GM12878 (cell line): ENCODE measurements at regions not wholly inside any gene's neighbourhood (a gene's known extent, or its start where the extent isn't known, plus 50 kb on each side); places are given as distances from the start of the nearest gene placed in this dataset.

Experiments
- ATAC-seq: fragments of 200-7000 bp; cut with Tn5 transposase; 3 replicates; pipeline ENCODE4 v1.9.1; 2020; ENCODE audit warnings: mild to moderate bottlenecking, moderate library complexity
- BruUV-seq: library from RNA; stranded (reverse); fragments of 400-500 nt; replicated peaks from 2 replicates; lab custom pipeline; 2021; lab: Mats Ljungman, UMichigan
- CTCF ChIA-PET: fragments of 300-600 bp; sonication (Branson Sonifier 250); formaldehyde crosslinking; extraction: SDS; loops from one replicate; lab custom pipeline; 2021; ENCODE audit warnings: inconsistent platforms; lab: Yijun Ruan, JAX
- POLR2A ChIA-PET: fragments of 350-600 bp; formaldehyde crosslinking; extraction: SDS; loops from one replicate; lab custom pipeline; 2021; ENCODE audit warnings: inconsistent platforms; lab: Charles Lee
- RAD21 ChIA-PET: fragments of 300-600 bp; sonication (Branson Sonifier 250); formaldehyde crosslinking; loops from one replicate; lab custom pipeline; 2023; ENCODE audit warnings: antibody characterized with exemption; ENCODE audit not compliant: unreplicated experiment; lab: Charles Lee
- SMC1A ChIA-PET: fragments of 300-600 bp; sonication (Branson Sonifier 250); formaldehyde crosslinking; loops from one replicate; lab custom pipeline; 2023; ENCODE audit not compliant: unreplicated experiment, uncharacterized antibody; lab: Charles Lee
- DNase-seq: peaks from one replicate; pipeline ENCODE4 v3.0.0-alpha.2; 2011; ENCODE audit warnings: low read depth, low spot score
- FAIRE-seq: peaks from 3 replicates; lab custom pipeline; 2011; peaks lifted over from hg19 to GRCh38; lab: Jason Lieb, UNC
- H2AFZ ChIP-seq: 2 replicates; pipeline ENCODE4 v1.6.0; 2011; ENCODE audit warnings: low read depth, low read length, control low read depth; ENCODE audit not compliant: control insufficient read depth
- H3K27ac ChIP-seq: 2 replicates; pipeline ENCODE4 v1.5.1; 2011; ENCODE audit warnings: control low read depth; ENCODE audit not compliant: control insufficient read depth, insufficient read depth
- H3K27me3 ChIP-seq, 2 experiments: replicated peaks in 1 of 2; 2 replicates each; pipeline versions ENCODE4 v1.6.0 to v1.6.1; 2011; ENCODE audit warnings: low read length in 1 of 2; ENCODE audit not compliant: control insufficient read depth in 2 of 2, insufficient read depth in 2 of 2
- H3K36me3 ChIP-seq, 2 experiments: 2 replicates each; pipeline ENCODE4 v1.5.1; 2011; ENCODE audit warnings: low read length in 1 of 2; ENCODE audit not compliant: control insufficient read depth in 2 of 2, insufficient read depth in 2 of 2
- H3K4me1 ChIP-seq: 2 replicates; pipeline ENCODE4 v1.6.1; 2011; ENCODE audit warnings: mild to moderate bottlenecking, low read length, moderate library complexity, mixed read lengths; ENCODE audit not compliant: control insufficient read depth, insufficient read depth
- H3K4me2 ChIP-seq: 2 replicates; pipeline ENCODE4 v1.6.0; 2011; ENCODE audit warnings: control low read depth; ENCODE audit not compliant: control insufficient read depth, insufficient read depth
- H3K4me3 ChIP-seq: fragments of 200-600 bp; sonication (generic); 2 replicates; pipeline ENCODE4 v1.5.1; 2016
- H3K79me2 ChIP-seq: 2 replicates; pipeline ENCODE4 v1.6.0; 2011; ENCODE audit warnings: low read length; ENCODE audit not compliant: control insufficient read depth, insufficient read depth
- H3K9ac ChIP-seq: 2 replicates; pipeline ENCODE4 v1.8.0; 2011; ENCODE audit warnings: low read length, control low read depth, mixed read lengths; ENCODE audit not compliant: control insufficient read depth, insufficient read depth
- H3K9me3 ChIP-seq: replicated peaks from 3 replicates; pipeline ENCODE4 v1.5.1; 2011; ENCODE audit warnings: mild to moderate bottlenecking, low read length; ENCODE audit not compliant: control insufficient read depth, insufficient read depth
- H4K20me1 ChIP-seq: 2 replicates; pipeline ENCODE4 v1.6.0; 2011; ENCODE audit not compliant: control insufficient read depth, insufficient read depth
- BCL3 ChIP-seq: IDR thresholded peaks from 2 replicates; pipeline ENCODE4 v1.6.1; 2011; ENCODE audit warnings: borderline replicate concordance, low read depth, mild to moderate bottlenecking, moderate library complexity, low read length; ENCODE audit not compliant: insufficient read depth, poor library complexity, severe bottlenecking
- BRCA1 ChIP-seq: IDR thresholded peaks from 2 replicates; pipeline ENCODE4 v1.6.1; 2011; ENCODE audit warnings: low read depth, low read length, improper control_type of control experiment
- EGR1 ChIP-seq, 2 experiments: IDR thresholded peaks; 1 replicate in 1 of 2; 2 replicates in 1 of 2; pipeline ENCODE4 v1.6.1; 2011 to 2012; ENCODE audit warnings: low read depth in 2 of 2, low read length in 2 of 2, borderline replicate concordance in 1 of 2, mild to moderate bottlenecking in 1 of 2, moderate library complexity in 1 of 2
- GABPA ChIP-seq: IDR thresholded peaks from 2 replicates; pipeline ENCODE4 v1.6.1; 2014; ENCODE audit warnings: antibody characterized with exemption, low read depth, mild to moderate bottlenecking, inconsistent platforms
- HDAC6 ChIP-seq: fragments of 200-600 bp; sonication (generic); IDR thresholded peaks from one replicate; pipeline ENCODE4 v1.8.0; 2017; ENCODE audit warnings: antibody characterized with exemption; ENCODE audit not compliant: unreplicated experiment
- HSF1 ChIP-seq: fragments of 150-350 bp; IDR thresholded peaks from 2 replicates; pipeline ENCODE4 v1.6.1; 2014; ENCODE audit warnings: mild to moderate bottlenecking, low read depth, low read length
- IKZF2 ChIP-seq, 2 experiments: fragments of 450-650 bp; IDR thresholded peaks; 2 replicates each; pipeline ENCODE4 v1.6.1; 2017; ENCODE audit warnings: mild to moderate bottlenecking in 2 of 2, moderate library complexity in 2 of 2
- NRF1 ChIP-seq: conservative IDR thresholded peaks from 2 replicates; pipeline ENCODE4 v1.6.1; 2011; ENCODE audit warnings: mild to moderate bottlenecking, low read depth, low read length, improper control_type of control experiment
- SIX5 ChIP-seq: IDR thresholded peaks from 2 replicates; pipeline ENCODE4 v1.6.1; 2011; ENCODE audit warnings: mild to moderate bottlenecking, low read depth, low read length, moderate library complexity; ENCODE audit not compliant: severe bottlenecking
- STAT1 ChIP-seq: fragments of 450-650 bp; conservative IDR thresholded peaks from 2 replicates; pipeline ENCODE4 v1.6.1; 2014; ENCODE audit warnings: antibody characterized with exemption, mild to moderate bottlenecking
- ZBTB11 ChIP-seq: fragments of 450-650 bp; formaldehyde crosslinking; IDR thresholded peaks from 2 replicates; pipeline ENCODE4 v1.5.0; 2022; ENCODE audit warnings: mild to moderate bottlenecking, missing genetic modification characterization
- WGBS: methylation state at CpG from one replicate; pipeline ENCODE4 v1.1.6; 2016; ENCODE audit warnings: low lambda C conversion rate; ENCODE audit not compliant: insufficient replicate concordance, insufficient coverage; ENCODE audit errors: missing lambda C conversion rate; 5-methylcytosine and 5-hydroxymethylcytosine counted together
- in situ Hi-C: fragments of 300-500 bp; cut with MboI; formaldehyde crosslinking; loops from 9 replicates; pipeline ENCODE4 v1.14.3; 2018; ENCODE audit warnings: mixed read lengths
- intact Hi-C: fragments of 100-400 bp; cut with micrococcal nuclease; formaldehyde crosslinking; loops from one replicate; pipeline ENCODE4 v1.14.2; 2022; ENCODE audit not compliant: unreplicated experiment
- TF ChIP-seq, protein P1 (sequence below): IDR thresholded peaks from 2 replicates; pipeline ENCODE4 v1.6.1; 2012; ENCODE audit warnings: low read length, inconsistent platforms
- TF ChIP-seq, protein P2 (sequence below): fragments of 450-650 bp; IDR thresholded peaks from 2 replicates; pipeline ENCODE4 v1.6.1; 2018; ENCODE audit warnings: mild to moderate bottlenecking, low read depth, moderate library complexity; ENCODE audit not compliant: partially characterized antibody

GRCh38 chr3:137820366-137820765 is 56.3 kb downstream of the SOX14 start:
- no peaks in the 10 kb centered on the region for H3K79me2 ChIP-seq
- POLR2A ChIA-PET, result no interaction called here
- H3K27me3 ChIP-seq, result no peaks in the 10 kb centered on the region
- no peak overlapping the region for H2AFZ ChIP-seq
- DNase-seq (no peak), ATAC-seq (no peak), FAIRE-seq (no peak)
- H4K20me1 ChIP-seq, result no peaks in the 10 kb centered on the region
- BruUV-seq, result no TSS peak
- CTCF ChIA-PET, result no interaction called here
- SMC1A ChIA-PET, result no interaction called here
- H3K4me3 ChIP-seq, result no peak overlapping the region
- no peaks in the 10 kb centered on the region for H3K4me1 ChIP-seq
- RAD21 ChIA-PET, result no interaction called here
- in situ Hi-C loops (no loop called here), intact Hi-C loops (no loop called here)
- no peaks in the 10 kb centered on the region for H3K36me3 ChIP-seq
- 17% methylated on average over 3 of the region's 3 CpGs for WGBS
- H3K27ac ChIP-seq, result no peak overlapping the region
- no peaks in the 10 kb centered on the region for H3K9me3 ChIP-seq
- H3K9ac ChIP-seq, result no peak overlapping the region
- H3K4me2 ChIP-seq, result no peak overlapping the region
- TF ChIP-seq BRCA1 (no peak), HSF1 (no peak), NRF1 (no peak), STAT1 (no peak), ZBTB11 (CRISPR knock-in tag) (no peak), HDAC6 (no peak), BCL3 (no peak), EGR1 (IDR thresholded peaks at IDR 0.05; ENCODE audit: borderline replicate concordance in 1 of 2, low read depth in 2 of 2, low read length in 2 of 2) (no peak), IKZF2 (IDR thresholded peaks at IDR 0.05) (no peak), GABPA (no peak), SIX5 (no peak)
- TF ChIP-seq, protein P1, sequence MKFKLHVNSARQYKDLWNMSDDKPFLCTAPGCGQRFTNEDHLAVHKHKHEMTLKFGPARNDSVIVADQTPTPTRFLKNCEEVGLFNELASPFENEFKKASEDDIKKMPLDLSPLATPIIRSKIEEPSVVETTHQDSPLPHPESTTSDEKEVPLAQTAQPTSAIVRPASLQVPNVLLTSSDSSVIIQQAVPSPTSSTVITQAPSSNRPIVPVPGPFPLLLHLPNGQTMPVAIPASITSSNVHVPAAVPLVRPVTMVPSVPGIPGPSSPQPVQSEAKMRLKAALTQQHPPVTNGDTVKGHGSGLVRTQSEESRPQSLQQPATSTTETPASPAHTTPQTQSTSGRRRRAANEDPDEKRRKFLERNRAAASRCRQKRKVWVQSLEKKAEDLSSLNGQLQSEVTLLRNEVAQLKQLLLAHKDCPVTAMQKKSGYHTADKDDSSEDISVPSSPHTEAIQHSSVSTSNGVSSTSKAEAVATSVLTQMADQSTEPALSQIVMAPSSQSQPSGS, result no peak
- TF ChIP-seq, protein P2, sequence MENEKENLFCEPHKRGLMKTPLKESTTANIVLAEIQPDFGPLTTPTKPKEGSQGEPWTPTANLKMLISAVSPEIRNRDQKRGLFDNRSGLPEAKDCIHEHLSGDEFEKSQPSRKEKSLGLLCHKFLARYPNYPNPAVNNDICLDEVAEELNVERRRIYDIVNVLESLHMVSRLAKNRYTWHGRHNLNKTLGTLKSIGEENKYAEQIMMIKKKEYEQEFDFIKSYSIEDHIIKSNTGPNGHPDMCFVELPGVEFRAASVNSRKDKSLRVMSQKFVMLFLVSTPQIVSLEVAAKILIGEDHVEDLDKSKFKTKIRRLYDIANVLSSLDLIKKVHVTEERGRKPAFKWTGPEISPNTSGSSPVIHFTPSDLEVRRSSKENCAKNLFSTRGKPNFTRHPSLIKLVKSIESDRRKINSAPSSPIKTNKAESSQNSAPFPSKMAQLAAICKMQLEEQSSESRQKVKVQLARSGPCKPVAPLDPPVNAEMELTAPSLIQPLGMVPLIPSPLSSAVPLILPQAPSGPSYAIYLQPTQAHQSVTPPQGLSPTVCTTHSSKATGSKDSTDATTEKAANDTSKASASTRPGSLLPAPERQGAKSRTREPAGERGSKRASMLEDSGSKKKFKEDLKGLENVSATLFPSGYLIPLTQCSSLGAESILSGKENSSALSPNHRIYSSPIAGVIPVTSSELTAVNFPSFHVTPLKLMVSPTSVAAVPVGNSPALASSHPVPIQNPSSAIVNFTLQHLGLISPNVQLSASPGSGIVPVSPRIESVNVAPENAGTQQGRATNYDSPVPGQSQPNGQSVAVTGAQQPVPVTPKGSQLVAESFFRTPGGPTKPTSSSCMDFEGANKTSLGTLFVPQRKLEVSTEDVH, result no peak
